IMR-90 (cell line): ENCODE measurements at regions not wholly inside any gene's neighbourhood (a gene's known extent, or its start where the extent isn't known, plus 50 kb on each side); places are given as distances from the start of the nearest gene placed in this dataset.
"Not testable (repeated sequence)": the region's sequence is repeated elsewhere in the genome, so short reads cannot be mapped to it uniquely, and the experiment has no call there.

Experiments
- ATAC-seq: fragments of 200-7000 bp; cut with Tn5 transposase; 2 replicates; pipeline ENCODE4 v1.9.1; 2020; ENCODE audit warnings: low read depth, mild to moderate bottlenecking, moderate library complexity
- BruUV-seq: library from RNA; stranded (reverse); fragments of 400-500 nt; replicated peaks from 2 replicates; lab custom pipeline; 2021; lab: Mats Ljungman, UMichigan
- CTCF ChIA-PET: fragments of 300-600 bp; formaldehyde crosslinking; extraction: SDS; loops from one replicate; lab custom pipeline; 2021; ENCODE audit warnings: antibody characterized with exemption; lab: Yijun Ruan, JAX
- POLR2A ChIA-PET: fragments of 300-600 bp; sonication (Branson Sonifier 250); formaldehyde crosslinking; loops from one replicate; lab custom pipeline; 2022; ENCODE audit warnings: antibody characterized with exemption; ENCODE audit not compliant: unreplicated experiment; lab: Charles Lee
- DNase-seq: peaks from one replicate; pipeline ENCODE4 v3.0.0; 2013
- H2AFZ ChIP-seq: replicated peaks from 2 replicates; pipeline ENCODE3; 2013; ENCODE audit warnings: low read length, mild to moderate bottlenecking; ENCODE audit not compliant: poor library complexity
- H2AK5ac ChIP-seq: 2 replicates; pipeline ENCODE4 v1.6.1; 2013; ENCODE audit warnings: low read depth, low read length, inconsistent platforms
- H2AK9ac ChIP-seq: replicated peaks from 2 replicates; pipeline ENCODE3; 2013; ENCODE audit warnings: mild to moderate bottlenecking, low read depth, low read length, moderate library complexity; ENCODE audit not compliant: poor library complexity
- H2BK120ac ChIP-seq: 2 replicates; pipeline ENCODE4 v1.6.1; 2013; ENCODE audit warnings: low read depth, low read length, inconsistent platforms
- H2BK15ac ChIP-seq: 3 replicates; pipeline ENCODE4 v1.6.1; 2013; ENCODE audit warnings: low read depth, low read length, inconsistent platforms
- H2BK20ac ChIP-seq: 2 replicates; pipeline ENCODE4 v1.6.1; 2013; ENCODE audit warnings: low read depth, mild to moderate bottlenecking, inconsistent platforms, low read length, moderate library complexity
- H2BK5ac ChIP-seq: 2 replicates; pipeline ENCODE4 v1.6.1; 2013; ENCODE audit warnings: mild to moderate bottlenecking, low read depth, low read length, inconsistent platforms; ENCODE audit not compliant: poor library complexity, severe bottlenecking
- H3K14ac ChIP-seq: replicated peaks from 2 replicates; pipeline ENCODE4 v1.6.1; 2013; ENCODE audit warnings: low read depth, low read length, inconsistent platforms
- H3K18ac ChIP-seq: 2 replicates; pipeline ENCODE4 v1.6.1; 2013; ENCODE audit warnings: low read depth, low read length, control low read depth
- H3K23ac ChIP-seq: 2 replicates; pipeline ENCODE4 v1.6.1; 2013; ENCODE audit warnings: low read depth, low read length, inconsistent platforms
- H3K27ac ChIP-seq: 2 replicates; pipeline ENCODE4 v1.5.1; 2013; ENCODE audit warnings: mild to moderate bottlenecking, control low read depth, low read length; ENCODE audit not compliant: insufficient read depth
- H3K27me3 ChIP-seq: 2 replicates; pipeline ENCODE4 v1.6.1; 2013; ENCODE audit warnings: low read length; ENCODE audit not compliant: control insufficient read depth, insufficient read depth
- H3K36me3 ChIP-seq: 2 replicates; pipeline ENCODE4 v1.6.1; 2013; ENCODE audit warnings: low read length, mixed read lengths; ENCODE audit not compliant: control insufficient read depth, insufficient read depth
- H3K4ac ChIP-seq: 2 replicates; pipeline ENCODE4 v1.6.1; 2013; ENCODE audit warnings: low read depth, low read length, inconsistent platforms
- H3K4me1 ChIP-seq: 2 replicates; pipeline ENCODE4 v1.6.1; 2013; ENCODE audit warnings: low read length, mixed read lengths; ENCODE audit not compliant: control insufficient read depth, insufficient read depth
- H3K4me2 ChIP-seq: 2 replicates; pipeline ENCODE4 v1.6.1; 2013; ENCODE audit warnings: low read depth, mild to moderate bottlenecking, control low read depth, low read length, moderate library complexity
- H3K4me3 ChIP-seq: 2 replicates; pipeline ENCODE4 v1.5.1; 2013; ENCODE audit warnings: low read depth, mild to moderate bottlenecking, control low read depth, low read length, moderate library complexity; ENCODE audit not compliant: insufficient read depth
- H3K56ac ChIP-seq: 2 replicates; pipeline ENCODE4 v1.6.1; 2013; ENCODE audit warnings: low read length, inconsistent platforms; ENCODE audit not compliant: insufficient read depth; ENCODE audit errors: extremely low read depth
- H3K79me1 ChIP-seq, 2 experiments: 2 replicates each; pipeline ENCODE4 v1.6.1; 2013; ENCODE audit warnings: low read length in 2 of 2, inconsistent platforms in 1 of 2, low read depth in 1 of 2
- H3K9ac ChIP-seq: 2 replicates; pipeline ENCODE4 v1.6.1; 2013; ENCODE audit warnings: low read depth, low read length, control low read depth
- H3K9me1 ChIP-seq: 2 replicates; pipeline ENCODE4 v1.6.1; 2013; ENCODE audit warnings: low read length, inconsistent platforms; ENCODE audit not compliant: insufficient read depth
- H3K9me3 ChIP-seq: 2 replicates; pipeline ENCODE4 v1.6.1; 2013; ENCODE audit warnings: low read length; ENCODE audit not compliant: control insufficient read depth, insufficient read depth
- H4K20me1 ChIP-seq: 2 replicates; pipeline ENCODE4 v1.6.1; 2013; ENCODE audit warnings: low read length, inconsistent platforms; ENCODE audit not compliant: insufficient read depth
- H4K5ac ChIP-seq: 2 replicates; pipeline ENCODE4 v1.6.1; 2013; ENCODE audit warnings: mild to moderate bottlenecking, low read depth, low read length, control low read depth
- H4K8ac ChIP-seq, 2 experiments: 2 replicates each; pipeline ENCODE4 v1.6.1; 2013; ENCODE audit warnings: low read depth in 2 of 2, low read length in 2 of 2, control low read depth in 1 of 2, inconsistent platforms in 1 of 2
- H4K91ac ChIP-seq: 2 replicates; pipeline ENCODE4 v1.6.1; 2013; ENCODE audit warnings: low read depth, low read length, inconsistent platforms; ENCODE audit not compliant: insufficient read depth
- WGBS, 2 experiments: methylation state at CpG; one replicate each; pipeline versions ENCODE4 v1.1.5 to v1.1.7; 2013; ENCODE audit warnings: missing lambda C conversion rate in 2 of 2; ENCODE audit not compliant: insufficient read length in 1 of 2; ENCODE audit errors: extremely low coverage in 2 of 2; 5-methylcytosine and 5-hydroxymethylcytosine counted together
- dilution Hi-C: fragments of 300-500 bp; cut with HindIII; formaldehyde crosslinking; loops from one replicate; pipeline ENCODE4 v1.14.3; 2018; ENCODE audit warnings: low sequenced_read_pairs; ENCODE audit not compliant: unreplicated experiment
- in situ Hi-C: fragments of 300-500 bp; cut with MboI; formaldehyde crosslinking; loops from 3 replicates; pipeline ENCODE4 v1.14.3; 2019; ENCODE audit warnings: low sequenced_read_pairs, inconsistent platforms, mixed read lengths
- intact Hi-C: fragments of 100-400 bp; cut with micrococcal nuclease; formaldehyde crosslinking; loops from 2 replicates; pipeline ENCODE4 v1.10.0; 2022

DNA sequence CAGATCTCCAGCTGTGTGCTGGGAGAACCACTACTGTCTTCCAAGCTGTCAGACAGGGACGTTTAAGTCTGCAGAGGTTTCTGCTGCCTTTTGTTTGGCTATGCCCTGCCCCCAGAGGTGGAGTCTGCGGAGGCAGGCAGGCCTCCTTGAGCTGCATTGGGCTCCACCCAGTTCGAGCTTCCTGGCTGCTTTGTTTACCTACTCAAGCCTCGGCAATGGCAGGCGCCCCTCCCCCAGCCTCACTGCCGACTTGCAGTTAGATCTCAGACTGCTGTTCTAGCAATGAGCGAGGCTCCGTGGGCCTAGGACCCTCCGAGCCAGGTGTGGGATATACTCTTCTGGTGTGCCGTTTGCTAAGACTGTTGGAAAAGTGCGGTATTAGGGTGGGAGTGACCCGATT, 206.8 kb upstream of the FBXO33 start:
- intact Hi-C loops, H4K8ac ChIP-seq, H3K27me3 ChIP-seq, H3K4me1 ChIP-seq, DNase-seq, H3K18ac ChIP-seq, H3K9me1 ChIP-seq, H3K9ac ChIP-seq, H2BK15ac ChIP-seq, H2AK9ac ChIP-seq, H3K23ac ChIP-seq, H3K4me3 ChIP-seq, H3K4me2 ChIP-seq, BruUV-seq, CTCF ChIA-PET, H4K5ac ChIP-seq, H3K14ac ChIP-seq, H2BK20ac ChIP-seq, H2AFZ ChIP-seq, in situ Hi-C loops, H3K9me3 ChIP-seq, H2AK5ac ChIP-seq, H2BK120ac ChIP-seq, H3K27ac ChIP-seq, ATAC-seq, H4K20me1 ChIP-seq, H3K79me1 ChIP-seq, H2BK5ac ChIP-seq, H3K4ac ChIP-seq, H3K36me3 ChIP-seq, dilution Hi-C loops, H4K91ac ChIP-seq, H3K56ac ChIP-seq, POLR2A ChIA-PET: not testable (repeated sequence)
- WGBS, 2 experiments: no CpG with 5 or more reads among the region's 12 CpGs
